K562 (cell line): ENCODE measurements at regions not wholly inside any gene's neighbourhood (a gene's known extent, or its start where the extent isn't known, plus 50 kb on each side); places are given as distances from the start of the nearest gene placed in this dataset.

ENCODE experiments used
- ATAC-seq: fragments of 200-7000 bp; cut with Tn5 transposase; 3 replicates; pipeline ENCODE4 v1.9.1; 2020; ENCODE audit warnings: moderate library complexity
- BruUV-seq: library from RNA; stranded (reverse); fragments of 400-500 nt; replicated peaks from 2 replicates; lab custom pipeline; 2021; lab: Mats Ljungman, UMichigan
- CTCF ChIA-PET: fragments of 300-600 bp; formaldehyde crosslinking; extraction: SDS; loops from one replicate; lab custom pipeline; 2021; ENCODE audit warnings: low intra/inter-chr PET ratio; lab: Yijun Ruan, JAX
- POLR2A ChIA-PET: fragments of 300-600, 350-650 bp; sonication (Branson Sonifier 250); formaldehyde crosslinking; extraction: SDS; loops from one replicate; lab custom pipeline; 2021; ENCODE audit warnings: antibody characterized with exemption, inconsistent platforms; lab: Yijun Ruan, JAX
- DNase-seq, 4 experiments: peaks; one replicate each; pipeline versions ENCODE4 v3.0.0 to v3.0.0-alpha.2; 2011 to 2018; ENCODE audit warnings: low spot score in 3 of 4, mixed read lengths in 3 of 4; ENCODE audit errors: extremely low read depth in 1 of 4
- FAIRE-seq: peaks from 2 replicates; lab custom pipeline; 2011; peaks lifted over from hg19 to GRCh38; lab: Jason Lieb, UNC
- H2AFZ ChIP-seq: 2 replicates; pipeline ENCODE4 v1.6.0; 2011; ENCODE audit warnings: low read depth, low read length, control low read depth, inconsistent platforms
- H3K27ac ChIP-seq: fragments of 200-600 bp; 3 replicates; pipeline ENCODE4 v1.8.0; 2011; ENCODE audit warnings: low read depth, mild to moderate bottlenecking, control low read depth, inconsistent platforms, low read length, moderate library complexity, mixed read lengths; ENCODE audit errors: extremely low read depth
- H3K27me3 ChIP-seq, 2 experiments: fragments of 300-600 bp in 1 of 2; 2 replicates in 1 of 2; 3 replicates in 1 of 2; pipeline versions ENCODE4 v1.6.0 to v1.8.0; 2011; ENCODE audit warnings: inconsistent platforms in 2 of 2, low read length in 2 of 2, mild to moderate bottlenecking in 1 of 2, mixed read lengths in 1 of 2, moderate library complexity in 1 of 2; ENCODE audit not compliant: control insufficient read depth in 2 of 2, insufficient read depth in 2 of 2
- H3K36me3 ChIP-seq: fragments of 300-600 bp; 3 replicates; pipeline ENCODE4 v1.8.0; 2011; ENCODE audit warnings: mild to moderate bottlenecking, low read length, inconsistent platforms; ENCODE audit not compliant: control insufficient read depth, insufficient read depth
- H3K4me1 ChIP-seq, 2 experiments: fragments of 200-600 bp in 1 of 2; replicated peaks in 1 of 2; 2 replicates in 1 of 2; 3 replicates in 1 of 2; pipeline versions ENCODE4 v1.5.1 to v1.8.0; 2011; ENCODE audit warnings: inconsistent platforms in 2 of 2, low read length in 2 of 2, mild to moderate bottlenecking in 1 of 2, mixed read lengths in 1 of 2, moderate library complexity in 1 of 2; ENCODE audit not compliant: control insufficient read depth in 2 of 2, insufficient read depth in 2 of 2
- H3K4me2 ChIP-seq: 2 replicates; pipeline ENCODE4 v1.6.1; 2011; ENCODE audit warnings: low read length, control low read depth, inconsistent platforms, mixed read lengths; ENCODE audit not compliant: insufficient read depth
- H3K4me3 ChIP-seq: fragments of 200-600 bp; sonication (generic), shearing (Covaris generic); 2 replicates; pipeline ENCODE4 v1.5.1; 2016; ENCODE audit warnings: control low read depth, inconsistent platforms
- H3K79me2 ChIP-seq: fragments of 200-600 bp; 3 replicates; pipeline ENCODE4 v1.8.0; 2011; ENCODE audit warnings: low read length, inconsistent platforms; ENCODE audit not compliant: control insufficient read depth, insufficient read depth
- H3K9ac ChIP-seq, 2 experiments: 2 replicates each; pipeline versions ENCODE4 v1.6.0 to v1.6.1; 2011; ENCODE audit warnings: low read depth in 2 of 2, low read length in 2 of 2, control low read depth in 1 of 2, inconsistent platforms in 1 of 2, mild to moderate bottlenecking in 1 of 2, mixed read lengths in 1 of 2; ENCODE audit not compliant: insufficient read depth in 1 of 2
- H3K9me1 ChIP-seq: one replicate; pipeline ENCODE4 v1.6.0; 2011; ENCODE audit warnings: inconsistent platforms, mild to moderate bottlenecking, low read length, moderate library complexity; ENCODE audit not compliant: control insufficient read depth, insufficient read depth
- H3K9me3 ChIP-seq: replicated peaks from 2 replicates; pipeline ENCODE4 v1.5.1; 2011; ENCODE audit warnings: low read depth, low read length, inconsistent platforms; ENCODE audit not compliant: control insufficient read depth, insufficient read depth
- H4K20me1 ChIP-seq: replicated peaks from 2 replicates; pipeline ENCODE4 v1.6.1; 2011; ENCODE audit warnings: low read length, inconsistent platforms, mixed read lengths; ENCODE audit not compliant: control insufficient read depth, insufficient read depth
- CHD2 ChIP-seq: IDR thresholded peaks from 2 replicates; pipeline ENCODE4 v1.6.1; 2011; ENCODE audit warnings: low read depth, low read length
- FOXK2 ChIP-seq, 2 experiments: fragments of 450-650 bp; IDR thresholded peaks in 1 of 2; conservative IDR thresholded peaks in 1 of 2; 2 replicates each; pipeline ENCODE4 v1.6.1; 2016; ENCODE audit warnings: low read depth in 2 of 2, mild to moderate bottlenecking in 1 of 2
- FOXM1 ChIP-seq, 2 experiments: fragments of 450-650 bp in 1 of 2; sonication (generic) in 1 of 2; formaldehyde crosslinking in 1 of 2; IDR thresholded peaks; 2 replicates each; pipeline versions ENCODE4 v1.6.1 to v1.9.0; 2017 to 2022; ENCODE audit warnings: low read depth in 2 of 2, mild to moderate bottlenecking in 2 of 2, missing genetic modification reagents in 1 of 2, moderate library complexity in 1 of 2
- MAFF ChIP-seq: IDR thresholded peaks from 2 replicates; pipeline ENCODE4 v1.6.1; 2012; ENCODE audit warnings: low read length, improper control_type of control experiment
- PHTF2 ChIP-seq: fragments of 250-450 bp; sonication (Bioruptor Pico); IDR thresholded peaks from 2 replicates; pipeline ENCODE4 v1.5.0; 2021; ENCODE audit warnings: mild to moderate bottlenecking
- POLR2A ChIP-seq: fragments of 450-650 bp; conservative IDR thresholded peaks from 2 replicates; pipeline ENCODE4 v1.6.1; 2016
- YY1 ChIP-seq, 3 experiments: IDR thresholded peaks; 2 replicates each; pipeline ENCODE4 v1.6.1; 2011; ENCODE audit warnings: low read length in 2 of 3, mild to moderate bottlenecking in 2 of 3, moderate library complexity in 2 of 3, borderline replicate concordance in 1 of 3, control low read depth in 1 of 3, low read depth in 1 of 3; ENCODE audit not compliant: insufficient read depth in 3 of 3, insufficient replicate concordance in 2 of 3, control insufficient read depth in 1 of 3, insufficient read length in 1 of 3; ENCODE audit errors: extremely low read depth in 1 of 3
- ZNF217 ChIP-seq: sonication (generic); formaldehyde crosslinking; IDR thresholded peaks from 2 replicates; pipeline ENCODE4 v1.8.0; 2022; ENCODE audit warnings: mild to moderate bottlenecking, missing genetic modification reagents
- ZNF311 ChIP-seq: fragments of 250-450 bp; sonication (Bioruptor Pico); IDR thresholded peaks from 2 replicates; pipeline ENCODE4 v1.4.0; 2020; ENCODE audit warnings: mild to moderate bottlenecking, moderate library complexity
- WGBS: fragments of 100-300 bp; shearing (Covaris generic); methylation state at CpG from one replicate; pipeline ENCODE4 v1.1.6; 2016; ENCODE audit warnings: low coverage, mixed read lengths; ENCODE audit not compliant: insufficient coverage; ENCODE audit errors: missing lambda C conversion rate; 5-methylcytosine and 5-hydroxymethylcytosine counted together
- in situ Hi-C: fragments of 300-500 bp; cut with MboI; formaldehyde crosslinking; loops from 4 replicates; pipeline ENCODE4 v1.15.0; 2018; ENCODE audit warnings: inconsistent platforms, mixed read lengths
- intact Hi-C: fragments of 100-400 bp; cut with micrococcal nuclease; formaldehyde crosslinking; loops from 2 replicates; pipeline ENCODE4 v1.14.2; 2022
- TF ChIP-seq, protein P1 (sequence below): IDR thresholded peaks from 2 replicates; pipeline ENCODE4 v1.6.1; 2016; ENCODE audit warnings: missing genetic modification characterization, missing compliant biosample characterization
- TF ChIP-seq, protein P2 (sequence below): sonication (generic); formaldehyde crosslinking; IDR thresholded peaks from 2 replicates; pipeline ENCODE4 v1.8.0; 2022; ENCODE audit warnings: missing genetic modification reagents, mild to moderate bottlenecking, moderate library complexity, borderline replicate concordance
- TF ChIP-seq, protein P3 (sequence below): fragments of 150-350 bp; conservative IDR thresholded peaks from 2 replicates; pipeline ENCODE4 v1.6.1; 2014; ENCODE audit warnings: low read length

DNA sequence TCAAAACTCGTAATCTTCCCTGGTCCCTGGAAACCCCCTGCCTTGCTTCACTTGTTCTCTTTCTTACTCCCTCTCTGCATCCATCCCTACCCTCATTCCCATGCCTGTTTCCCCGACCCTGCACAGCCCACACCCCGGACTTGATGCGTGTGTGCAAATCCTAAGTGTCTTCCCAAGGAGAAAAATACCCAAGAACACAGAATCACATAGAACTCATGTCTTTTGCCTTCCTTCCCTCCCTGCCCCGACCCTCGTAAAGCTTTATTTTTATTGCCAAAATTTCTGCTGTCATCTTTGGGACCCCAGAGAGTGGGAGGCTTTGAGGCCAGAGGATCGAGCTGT lies 169.6 kb upstream of the PMEPA1 start:
- TF ChIP-seq, protein P1, sequence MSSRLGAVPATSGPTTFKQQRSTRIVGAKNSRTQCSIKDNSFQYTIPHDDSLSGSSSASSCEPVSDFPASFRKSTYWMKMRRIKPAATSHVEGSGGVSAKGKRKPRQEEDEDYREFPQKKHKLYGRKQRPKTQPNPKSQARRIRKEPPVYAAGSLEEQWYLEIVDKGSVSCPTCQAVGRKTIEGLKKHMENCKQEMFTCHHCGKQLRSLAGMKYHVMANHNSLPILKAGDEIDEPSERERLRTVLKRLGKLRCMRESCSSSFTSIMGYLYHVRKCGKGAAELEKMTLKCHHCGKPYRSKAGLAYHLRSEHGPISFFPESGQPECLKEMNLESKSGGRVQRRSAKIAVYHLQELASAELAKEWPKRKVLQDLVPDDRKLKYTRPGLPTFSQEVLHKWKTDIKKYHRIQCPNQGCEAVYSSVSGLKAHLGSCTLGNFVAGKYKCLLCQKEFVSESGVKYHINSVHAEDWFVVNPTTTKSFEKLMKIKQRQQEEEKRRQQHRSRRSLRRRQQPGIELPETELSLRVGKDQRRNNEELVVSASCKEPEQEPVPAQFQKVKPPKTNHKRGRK (tag), result no peak
- TF ChIP-seq MAFF (no peak), FOXM1 (IDR thresholded peaks at IDR 0.05; ENCODE audit: low read depth) (no peak), FOXM1 (CRISPR knock-in tag; IDR thresholded peaks at IDR 0.05; ENCODE audit: low read depth) (no peak), PHTF2 (CRISPR knock-in tag) (no peak), FOXK2 (conservative IDR thresholded peaks at IDR 0.05 in 1 of 2, IDR thresholded peaks at IDR 0.05 in 1 of 2; ENCODE audit: low read depth in 2 of 2) (no peak), ZNF217 (CRISPR knock-in tag) (no peak), ZNF311 (CRISPR knock-in tag) (no peak), CHD2 (no peak), POLR2A (no peak), YY1 (IDR thresholded peaks at IDR 0.05; ENCODE audit: borderline replicate concordance in 1 of 3, control insufficient read depth in 1 of 3, extremely low read depth in 1 of 3, insufficient read depth in 3 of 3, insufficient read length in 1 of 3, insufficient replicate concordance in 2 of 3, low read depth in 1 of 3, low read length in 2 of 3) (no peak)
- TF ChIP-seq, protein P2, sequence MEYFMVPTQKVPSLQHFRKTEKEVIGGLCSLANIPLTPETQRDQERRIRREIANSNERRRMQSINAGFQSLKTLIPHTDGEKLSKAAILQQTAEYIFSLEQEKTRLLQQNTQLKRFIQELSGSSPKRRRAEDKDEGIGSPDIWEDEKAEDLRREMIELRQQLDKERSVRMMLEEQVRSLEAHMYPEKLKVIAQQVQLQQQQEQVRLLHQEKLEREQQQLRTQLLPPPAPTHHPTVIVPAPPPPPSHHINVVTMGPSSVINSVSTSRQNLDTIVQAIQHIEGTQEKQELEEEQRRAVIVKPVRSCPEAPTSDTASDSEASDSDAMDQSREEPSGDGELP (CRISPR knock-in tag), result no peak
- TF ChIP-seq, protein P3, sequence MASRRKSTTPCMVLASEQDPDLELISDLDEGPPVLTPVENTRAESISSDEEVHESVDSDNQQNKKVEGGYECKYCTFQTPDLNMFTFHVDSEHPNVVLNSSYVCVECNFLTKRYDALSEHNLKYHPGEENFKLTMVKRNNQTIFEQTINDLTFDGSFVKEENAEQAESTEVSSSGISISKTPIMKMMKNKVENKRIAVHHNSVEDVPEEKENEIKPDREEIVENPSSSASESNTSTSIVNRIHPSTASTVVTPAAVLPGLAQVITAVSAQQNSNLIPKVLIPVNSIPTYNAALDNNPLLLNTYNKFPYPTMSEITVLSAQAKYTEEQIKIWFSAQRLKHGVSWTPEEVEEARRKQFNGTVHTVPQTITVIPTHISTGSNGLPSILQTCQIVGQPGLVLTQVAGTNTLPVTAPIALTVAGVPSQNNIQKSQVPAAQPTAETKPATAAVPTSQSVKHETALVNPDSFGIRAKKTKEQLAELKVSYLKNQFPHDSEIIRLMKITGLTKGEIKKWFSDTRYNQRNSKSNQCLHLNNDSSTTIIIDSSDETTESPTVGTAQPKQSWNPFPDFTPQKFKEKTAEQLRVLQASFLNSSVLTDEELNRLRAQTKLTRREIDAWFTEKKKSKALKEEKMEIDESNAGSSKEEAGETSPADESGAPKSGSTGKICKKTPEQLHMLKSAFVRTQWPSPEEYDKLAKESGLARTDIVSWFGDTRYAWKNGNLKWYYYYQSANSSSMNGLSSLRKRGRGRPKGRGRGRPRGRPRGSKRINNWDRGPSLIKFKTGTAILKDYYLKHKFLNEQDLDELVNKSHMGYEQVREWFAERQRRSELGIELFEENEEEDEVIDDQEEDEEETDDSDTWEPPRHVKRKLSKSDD, result no peak
- Histone ChIP-seq H3K27me3 (peaks cover 15 to 41% of the 10 kb centered on the region in 2 experiments; a peak in 4 of 5 replicates), H3K9ac (no peak overlapping the region), H3K4me2 (no peak overlapping the region), H4K20me1 (peaks cover 4% of the 10 kb centered on the region; the same call in 1 of the 2 replicates), H2AFZ (no peak overlapping the region), H3K79me2 (no peaks in the 10 kb centered on the region), H3K9me1 (no peaks in the 10 kb centered on the region), H3K4me1 (no peaks in the 10 kb centered on the region), H3K27ac (no peak overlapping the region), H3K4me3 (no peak overlapping the region), H3K36me3 (no peaks in the 10 kb centered on the region), H3K9me3 (no peaks in the 10 kb centered on the region)
- BruUV-seq, result no TSS peak
- FAIRE-seq, result no peak
- ChIA-PET CTCF (no interaction called here), POLR2A (no interaction called here)
- intact Hi-C loops, result no loop called here
- 0% methylated on average over 7 of the region's 7 CpGs for WGBS
- ATAC-seq, result no peak
- in situ Hi-C loops, result no loop called here
- DNase-seq, result no peak
